GM18505 (cell line): ENCODE measurements at regions not wholly inside any gene's neighbourhood (a gene's known extent, or its start where the extent isn't known, plus 50 kb on each side); places are given as distances from the start of the nearest gene placed in this dataset.
"Not testable (repeated sequence)": the region's sequence is repeated elsewhere in the genome, so short reads cannot be mapped to it uniquely, and the experiment has no call there.

Source experiments
- ATAC-seq: cut with Tn5 transposase; IDR thresholded peaks from one replicate; pipeline ENCODE4 v1.9.1; 2021; ENCODE audit not compliant: unreplicated experiment
- POLR2A ChIP-seq: IDR thresholded peaks from 4 replicates; pipeline ENCODE4 v1.6.1; 2011; ENCODE audit warnings: borderline replicate concordance; ENCODE audit not compliant: insufficient read depth, insufficient read length; ENCODE audit errors: extremely low read depth

DNA sequence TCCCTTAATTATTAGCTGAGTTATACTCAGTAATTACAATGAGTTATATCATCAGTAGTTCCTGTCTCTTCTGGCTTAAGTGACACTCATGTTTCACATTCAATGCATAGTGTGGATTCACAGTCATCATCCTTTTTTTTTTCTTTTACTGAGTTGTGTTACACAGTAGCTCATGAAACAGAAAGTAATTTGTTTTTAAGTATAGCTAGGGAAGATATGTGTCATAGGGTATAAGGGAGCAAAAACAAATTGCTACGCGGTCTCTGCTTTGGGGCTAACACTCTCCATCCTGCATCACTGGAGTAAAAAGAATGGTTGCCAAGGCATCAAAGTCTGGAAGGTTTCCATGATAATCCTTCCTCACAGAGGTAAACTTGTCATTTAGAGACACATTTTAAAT, 971.7 kb upstream of the NCAM2 start:
- no peak for ATAC-seq
- TF ChIP-seq POLR2A = no peak

DNA sequence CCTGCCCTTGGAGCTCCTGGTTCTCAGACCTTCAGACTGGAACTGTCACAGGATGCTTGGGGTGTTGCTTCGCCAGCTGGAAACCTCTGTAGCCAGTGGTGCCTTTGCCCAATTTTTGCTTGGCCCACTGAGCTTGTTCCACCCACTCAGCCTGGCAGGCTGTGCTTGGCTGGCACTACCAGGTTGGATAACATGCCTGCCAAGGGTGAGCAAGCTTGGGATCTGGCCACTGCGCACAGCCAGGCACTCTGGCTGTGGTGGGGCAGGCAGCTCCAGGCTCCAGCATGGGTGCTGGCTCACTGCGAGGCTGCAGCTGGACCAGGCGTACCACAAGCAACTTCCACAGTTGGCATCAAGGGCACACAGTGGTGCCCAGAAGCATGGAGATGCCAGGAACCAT, 967.8 kb upstream of the NCAM2 start:
- no peak for ATAC-seq
- no peak for TF ChIP-seq POLR2A

DNA sequence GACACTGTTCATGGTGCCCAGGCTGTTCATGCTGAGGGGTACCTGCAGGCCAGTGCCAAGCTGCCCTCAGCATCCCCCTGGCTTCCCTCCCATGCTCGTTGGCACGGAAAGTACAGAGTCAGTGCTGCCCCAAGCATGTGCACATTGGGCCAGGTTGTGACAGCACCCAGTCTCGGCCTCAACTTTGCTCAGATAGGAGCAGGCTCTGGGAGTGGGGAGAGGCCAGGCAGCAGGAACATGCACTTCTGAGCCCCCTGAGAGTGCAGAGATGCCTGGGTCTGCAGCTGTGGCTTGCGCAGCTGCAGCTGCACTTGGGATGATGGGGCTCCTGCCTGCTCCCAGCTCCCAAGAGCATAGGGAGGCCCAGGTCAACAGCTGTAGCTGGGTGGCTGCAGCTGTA, 966.4 kb upstream of the NCAM2 start:
- no peak for ATAC-seq
- no peak for TF ChIP-seq POLR2A

DNA sequence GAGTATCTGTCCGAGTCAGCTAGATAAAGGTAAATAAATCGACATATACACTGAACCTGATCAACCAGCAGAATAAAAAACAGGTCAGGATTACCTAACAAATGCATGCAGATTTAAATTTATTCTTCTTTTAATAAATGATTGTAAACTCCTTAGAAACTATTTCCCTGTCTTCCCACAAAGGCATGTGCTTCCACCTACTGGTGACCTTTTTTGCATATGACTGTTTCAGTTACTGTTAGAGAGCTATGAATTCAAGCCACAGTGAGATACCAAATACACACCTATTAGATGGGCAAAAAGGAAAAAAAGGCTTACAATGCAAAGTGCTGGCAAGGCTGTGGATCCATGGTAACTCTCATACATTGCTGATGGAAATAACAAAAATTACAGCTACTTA, 957.4 kb upstream of the NCAM2 start:
- TF ChIP-seq POLR2A = no peak
- no peak for ATAC-seq

DNA sequence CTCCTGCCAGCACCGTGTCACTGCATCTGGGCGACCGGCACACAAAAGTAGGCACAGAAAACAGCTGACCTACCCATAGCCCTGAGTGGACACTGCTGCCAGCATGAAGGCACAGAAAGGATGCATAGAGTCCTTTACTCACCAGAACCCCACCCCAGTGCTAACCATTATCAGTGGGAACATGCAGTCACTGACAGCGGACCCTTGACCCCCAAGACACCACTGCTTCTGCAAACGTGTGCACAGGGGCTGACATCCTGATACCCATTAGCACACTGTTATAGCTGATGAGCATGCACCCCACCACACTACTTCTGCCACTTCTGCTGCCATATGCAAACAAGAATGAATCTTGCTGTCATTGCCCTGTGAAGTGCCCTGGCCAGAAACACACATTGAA, 953.0 kb upstream of the NCAM2 start:
- no peak for ATAC-seq
- no peak for TF ChIP-seq POLR2A

DNA sequence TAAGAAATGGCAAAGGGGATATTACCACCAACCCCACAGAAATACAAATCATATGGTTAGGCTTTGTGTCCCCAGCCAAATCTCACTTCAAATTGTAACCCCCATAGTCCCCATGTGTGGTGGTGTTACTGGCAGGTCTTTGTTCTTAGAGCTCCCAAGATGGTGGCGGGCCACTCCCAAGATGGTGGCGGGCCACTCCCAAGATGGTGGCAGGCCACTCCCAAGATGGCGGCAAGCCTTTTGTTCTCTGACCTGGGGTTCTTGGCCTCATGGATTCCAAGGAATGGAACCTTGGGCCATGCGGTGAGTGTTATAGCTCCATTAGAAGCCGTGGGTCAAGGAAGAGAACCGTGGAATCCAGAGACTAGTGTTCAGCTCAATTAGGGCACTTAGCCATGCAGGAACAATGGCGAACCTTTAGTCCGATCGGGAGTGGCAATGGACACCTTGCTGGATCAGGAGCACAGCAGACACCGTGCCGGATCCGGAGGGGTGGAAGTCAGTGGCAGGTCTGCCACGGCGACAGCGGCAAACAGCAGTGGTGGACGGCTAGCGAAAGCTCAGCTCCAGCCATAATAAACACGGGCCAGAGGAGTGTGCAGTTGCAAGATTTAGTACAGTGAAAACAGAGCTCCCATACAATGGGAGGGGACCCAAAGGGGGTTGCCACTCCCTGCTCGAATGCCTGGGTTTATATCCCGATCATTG, 949.9 kb upstream of the NCAM2 start:
- ATAC-seq = not testable (repeated sequence)

DNA sequence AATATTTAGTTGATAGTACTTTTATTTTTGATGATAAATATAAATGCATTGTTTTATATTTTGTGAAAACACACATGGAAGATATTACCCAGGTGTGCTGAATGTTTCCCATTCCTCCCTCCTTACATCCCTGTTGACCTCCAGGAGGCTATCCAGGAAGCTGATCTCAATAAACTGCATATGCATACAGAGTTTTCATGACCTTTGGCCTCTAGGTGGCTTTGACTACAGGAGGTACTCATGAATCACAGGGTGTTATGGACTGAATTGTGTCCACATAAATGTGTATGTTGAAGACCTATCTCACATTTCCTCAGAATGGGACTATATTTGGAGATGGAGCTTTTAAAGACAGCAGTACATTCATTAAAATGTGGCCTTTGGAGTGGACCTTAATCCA, 914.9 kb upstream of the NCAM2 start:
- ATAC-seq = no peak
- no peak for TF ChIP-seq POLR2A

DNA sequence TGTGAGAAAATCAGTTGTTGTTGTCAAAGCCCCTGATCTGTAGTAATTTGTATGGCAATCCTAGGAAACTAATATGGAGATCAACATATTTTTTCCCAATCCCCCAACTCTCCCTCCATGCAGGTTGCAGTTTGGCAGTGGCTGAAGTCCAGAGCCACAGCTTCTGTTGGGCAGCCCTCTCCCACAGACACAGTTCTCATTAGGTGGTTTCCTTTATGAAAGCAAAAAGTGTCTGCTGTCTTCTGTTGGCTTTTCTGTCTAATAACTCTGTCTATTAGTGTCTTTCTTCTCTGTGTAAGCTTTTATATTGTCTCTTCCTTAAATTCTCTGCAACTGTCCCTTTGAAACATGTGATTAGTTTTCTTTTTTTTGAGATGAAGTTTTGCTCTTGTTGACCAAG, 914.3 kb upstream of the NCAM2 start:
- no peak for ATAC-seq

DNA sequence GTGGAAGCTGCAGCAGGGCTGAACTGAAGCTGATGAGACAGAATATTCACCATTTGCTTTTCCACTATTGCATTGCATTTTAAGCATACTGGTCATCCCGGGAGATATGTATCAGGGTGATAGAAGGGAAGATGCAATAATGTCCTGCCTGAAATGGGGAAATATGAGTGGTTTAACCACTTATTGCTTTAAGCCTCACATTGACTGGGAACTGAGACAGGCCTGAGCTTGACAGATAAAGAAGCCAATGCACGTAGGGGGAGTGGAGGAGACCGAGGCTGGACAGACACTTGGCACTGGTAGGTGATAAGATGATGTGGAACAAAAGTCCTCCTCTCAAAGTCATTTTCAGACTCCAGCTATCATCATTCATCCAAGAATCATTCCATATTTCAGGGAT, 911.7 kb upstream of the NCAM2 start:
- no peak for TF ChIP-seq POLR2A
- ATAC-seq = no peak

More for the DNA sequence above, 914.3 kb upstream of the NCAM2 start:
- no peak for TF ChIP-seq POLR2A

DNA sequence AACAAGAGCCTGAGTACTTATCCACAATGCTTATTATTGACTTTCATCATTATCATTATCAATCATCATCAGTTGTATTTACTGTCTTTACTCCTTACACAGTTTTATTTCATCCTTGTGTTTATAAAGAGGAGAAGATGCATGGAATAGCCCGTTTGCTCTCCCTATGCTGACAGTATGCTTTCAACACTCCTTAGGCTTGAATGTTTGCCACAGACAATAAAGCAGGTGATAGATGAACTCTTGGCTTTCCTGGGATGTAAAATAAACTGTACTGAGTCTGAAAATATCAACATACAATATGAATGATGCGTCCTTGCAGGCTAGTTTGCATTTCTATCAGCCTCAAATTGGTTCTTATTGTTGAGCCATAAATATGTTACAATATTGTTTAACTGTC, 891.8 kb upstream of the NCAM2 start:
- ATAC-seq = no peak
- TF ChIP-seq POLR2A = no peak

DNA sequence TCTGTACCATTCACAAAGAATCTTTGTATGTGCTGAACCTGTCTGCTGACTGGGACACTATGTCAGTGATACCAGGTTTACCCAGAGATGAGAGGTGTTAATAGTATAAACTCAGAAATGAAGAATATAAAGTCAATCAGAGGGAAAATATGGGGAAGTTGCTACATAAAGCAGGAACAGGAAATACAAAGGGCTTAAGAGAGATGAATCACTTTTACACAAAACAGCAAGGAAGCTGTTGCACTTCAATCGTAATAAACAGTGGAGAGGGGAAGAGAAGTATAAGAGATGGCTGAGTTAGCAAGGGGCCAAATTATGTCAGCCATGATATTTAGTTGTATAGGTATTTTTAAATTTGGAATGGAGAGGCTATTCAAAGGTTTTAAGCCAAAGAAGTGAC, 890.2 kb upstream of the NCAM2 start:
- ATAC-seq = no peak
- no peak for TF ChIP-seq POLR2A

DNA sequence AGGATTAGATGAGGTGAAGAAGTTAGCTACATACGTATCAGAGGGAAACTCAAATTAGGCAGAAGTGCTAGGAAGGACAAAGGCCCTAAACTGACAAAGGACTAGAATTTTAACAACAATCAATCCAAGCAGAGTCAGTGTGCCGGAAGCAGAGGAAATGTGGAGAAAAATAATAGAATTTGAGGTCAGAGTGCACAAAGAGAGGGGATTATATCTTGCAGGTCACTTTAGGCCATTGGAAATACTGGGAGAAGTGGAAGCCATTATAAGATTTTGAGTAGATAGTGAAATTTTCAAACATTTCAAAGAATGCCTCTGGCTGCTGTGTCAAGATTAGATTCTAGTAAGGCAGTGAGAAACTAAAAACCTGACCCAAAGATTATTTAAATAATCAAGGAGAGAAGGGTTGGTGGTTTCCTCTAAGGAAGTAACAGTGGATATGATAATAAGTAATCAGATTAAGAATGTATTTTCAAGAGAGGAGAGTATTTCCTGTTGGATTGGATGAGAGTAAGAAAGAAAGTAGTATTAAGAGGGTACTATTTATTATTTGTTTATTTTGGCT, 889.2 kb upstream of the NCAM2 start:
- ATAC-seq = no peak
- no peak for TF ChIP-seq POLR2A

DNA sequence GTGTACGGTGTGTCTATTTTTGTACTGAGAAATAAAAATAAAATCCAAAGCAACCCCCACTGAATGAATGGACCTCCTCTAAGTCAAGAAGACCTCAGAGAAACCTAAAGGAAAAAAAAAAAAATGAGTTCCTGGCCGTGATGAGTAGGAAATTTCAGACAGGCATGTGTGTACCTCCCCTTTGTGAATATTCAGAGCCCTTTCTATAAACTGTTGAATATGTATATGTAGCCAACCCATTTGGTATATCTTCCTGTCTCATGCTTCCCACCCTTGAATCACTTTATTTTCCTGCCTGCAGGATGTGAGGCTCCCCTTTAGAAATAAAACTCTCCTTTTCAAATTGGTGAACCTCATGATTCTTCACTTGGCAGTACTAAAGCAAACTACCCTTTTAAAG, 887.8 kb upstream of the NCAM2 start:
- no peak for TF ChIP-seq POLR2A
- ATAC-seq = no peak

DNA sequence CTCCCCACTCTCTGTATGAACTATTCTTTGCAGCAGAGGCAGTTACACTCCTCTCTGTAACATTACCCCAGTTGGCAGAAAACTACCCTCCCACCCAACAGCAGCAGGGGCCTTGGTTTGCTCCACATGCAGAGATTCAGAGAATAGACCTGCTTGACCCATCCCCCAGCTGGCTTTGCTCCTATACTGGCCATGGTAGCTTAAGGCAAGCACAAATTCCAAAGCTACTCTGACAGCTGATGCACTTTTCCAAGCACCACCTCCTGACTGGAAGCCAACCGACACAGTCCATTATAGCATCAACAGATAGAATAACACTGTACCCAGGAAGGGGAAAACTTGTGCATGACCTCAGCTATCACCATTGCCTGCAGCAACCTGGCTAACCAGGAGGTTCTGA, 846.5 kb upstream of the NCAM2 start:
- no peak for ATAC-seq
- TF ChIP-seq POLR2A = no peak

DNA sequence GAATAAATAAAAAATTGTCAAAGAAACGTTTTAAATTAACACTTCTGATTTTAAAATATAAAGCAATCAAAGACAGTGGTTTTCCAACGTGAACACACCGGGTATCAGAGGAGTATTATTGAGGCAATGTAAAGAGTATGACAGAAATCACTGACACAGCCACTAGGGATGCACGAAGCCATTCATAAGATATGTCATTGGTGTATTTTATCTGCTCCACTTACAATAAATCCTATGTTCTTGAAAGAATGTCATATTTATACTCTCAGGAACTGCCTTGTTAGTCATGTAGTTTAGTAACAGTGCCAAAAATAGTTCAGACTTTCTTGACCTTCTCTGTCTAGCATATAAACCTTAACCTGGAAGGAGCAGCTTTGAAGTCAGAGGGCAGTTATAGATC, 835.0 kb upstream of the NCAM2 start:
- no peak for ATAC-seq
- no peak for TF ChIP-seq POLR2A
